Ovary (tissue), 3 donors: ENCODE measurements at regions not wholly inside any gene's neighbourhood (a gene's known extent, or its start where the extent isn't known, plus 50 kb on each side); places are given as distances from the start of the nearest gene placed in this dataset.

Source experiments
- POLR2A ChIP-seq: fragments of 450-650 bp; IDR thresholded peaks from one replicate; pipeline ENCODE4 v1.6.1; 2017; ENCODE audit warnings: antibody characterized with exemption, mild to moderate bottlenecking, moderate library complexity
- TF ChIP-seq, protein P1 (sequence below), 3 donors: fragments of 450-650 bp in 2 of 3; fragments of 200-600 bp in 1 of 3; IDR thresholded peaks; one replicate each; pipeline versions ENCODE4 v1.5.1 to v1.8.0; 2016 to 2022; ENCODE audit warnings: antibody characterized with exemption in 3 of 3, mild to moderate bottlenecking in 1 of 3
- donor health status: DM: no; HTN: no; CAD: no.

DNA sequence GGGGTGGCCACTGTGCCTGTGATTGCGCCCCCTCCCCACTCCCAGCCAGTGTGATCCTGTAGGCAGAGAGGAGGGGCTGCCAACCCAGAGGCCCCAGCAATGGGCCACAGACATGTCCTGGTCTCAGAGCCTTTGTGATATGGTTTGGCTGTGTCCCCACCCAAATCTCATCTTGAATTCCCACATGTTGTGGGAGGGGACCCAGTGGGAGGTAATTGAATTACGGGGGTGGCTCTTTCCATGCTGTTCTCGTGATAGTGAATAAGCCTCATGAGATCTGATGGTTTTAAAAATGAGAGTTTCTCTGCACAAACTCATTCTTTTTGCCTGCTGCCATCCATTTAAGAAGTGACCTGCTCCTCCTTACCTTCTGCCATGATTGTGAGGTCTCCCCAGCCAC lies 56.8 kb upstream of the ZNF469 start:
- TF ChIP-seq, protein P1, sequence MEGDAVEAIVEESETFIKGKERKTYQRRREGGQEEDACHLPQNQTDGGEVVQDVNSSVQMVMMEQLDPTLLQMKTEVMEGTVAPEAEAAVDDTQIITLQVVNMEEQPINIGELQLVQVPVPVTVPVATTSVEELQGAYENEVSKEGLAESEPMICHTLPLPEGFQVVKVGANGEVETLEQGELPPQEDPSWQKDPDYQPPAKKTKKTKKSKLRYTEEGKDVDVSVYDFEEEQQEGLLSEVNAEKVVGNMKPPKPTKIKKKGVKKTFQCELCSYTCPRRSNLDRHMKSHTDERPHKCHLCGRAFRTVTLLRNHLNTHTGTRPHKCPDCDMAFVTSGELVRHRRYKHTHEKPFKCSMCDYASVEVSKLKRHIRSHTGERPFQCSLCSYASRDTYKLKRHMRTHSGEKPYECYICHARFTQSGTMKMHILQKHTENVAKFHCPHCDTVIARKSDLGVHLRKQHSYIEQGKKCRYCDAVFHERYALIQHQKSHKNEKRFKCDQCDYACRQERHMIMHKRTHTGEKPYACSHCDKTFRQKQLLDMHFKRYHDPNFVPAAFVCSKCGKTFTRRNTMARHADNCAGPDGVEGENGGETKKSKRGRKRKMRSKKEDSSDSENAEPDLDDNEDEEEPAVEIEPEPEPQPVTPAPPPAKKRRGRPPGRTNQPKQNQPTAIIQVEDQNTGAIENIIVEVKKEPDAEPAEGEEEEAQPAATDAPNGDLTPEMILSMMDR (IDR thresholded peaks at IDR 0.05) = no peak
- TF ChIP-seq POLR2A = no peak
